GM12892 (cell line): ENCODE measurements at regions not wholly inside any gene's neighbourhood (a gene's known extent, or its start where the extent isn't known, plus 50 kb on each side); places are given as distances from the start of the nearest gene placed in this dataset.

Experiments
- POLR2A ChIP-seq: IDR thresholded peaks from 2 replicates; pipeline ENCODE4 v1.6.1; 2011; ENCODE audit warnings: low read depth, low read length, control low read depth
- POLR2AphosphoS5 ChIP-seq: IDR thresholded peaks from 2 replicates; pipeline ENCODE4 v1.6.1; 2011; ENCODE audit warnings: low read depth, low read length, control low read depth
- TAF1 ChIP-seq: IDR thresholded peaks from 2 replicates; pipeline ENCODE4 v1.6.1; 2011; ENCODE audit warnings: low read depth, mild to moderate bottlenecking, control low read depth, low read length, borderline replicate concordance

GRCh38 chr11:15704064-15704463, 589.3 kb downstream of the INSC start:
- TF ChIP-seq POLR2A (no peak), TAF1 (no peak), POLR2AphosphoS5 (no peak)
